ENCODE measurements at regions not wholly inside any gene's neighbourhood (a gene's known extent, or its start where the extent isn't known, plus 50 kb on each side); places are given as distances from the start of the nearest gene placed in this dataset.

GRCh38 chr2:13230221-13230620 is 513.5 kb downstream of the TRIB2 start (continued):
- no peak for TF ChIP-seq FOSL1 (IDR thresholded peaks at IDR 0.05; ENCODE audit: insufficient read depth, low read depth, low read length)
- TF ChIP-seq SUZ12 (IDR thresholded peaks at IDR 0.05; ENCODE audit: low read length): no peak
- no peak for TF ChIP-seq POU5F1 (IDR thresholded peaks at IDR 0.05; ENCODE audit: low read depth, low read length)

Data from H1 (cell line).